HCT116 (cell line): ENCODE measurements at regions not wholly inside any gene's neighbourhood (a gene's known extent, or its start where the extent isn't known, plus 50 kb on each side); places are given as distances from the start of the nearest gene placed in this dataset.

Experiments used
- ATAC-seq: fragments of 200-7000 bp; cut with Tn5 transposase; 2 replicates; pipeline ENCODE4 v1.9.1; 2020; ENCODE audit warnings: mild to moderate bottlenecking, moderate library complexity
- BruUV-seq: library from RNA; stranded (reverse); fragments of 400-500 nt; replicated peaks from 2 replicates; lab custom pipeline; 2021; lab: Mats Ljungman, UMichigan
- CTCF ChIA-PET: fragments of 300-600 bp; sonication (Branson Sonifier 250); formaldehyde crosslinking; loops from one replicate; lab custom pipeline; 2021; ENCODE audit warnings: antibody characterized with exemption; lab: Charles Lee
- POLR2A ChIA-PET: fragments of 300-600, 350-600 bp; sonication (Branson Sonifier 250); formaldehyde crosslinking; loops from one replicate; lab custom pipeline; 2021; ENCODE audit warnings: antibody characterized with exemption; lab: Charles Lee
- RAD21 ChIA-PET, 2 experiments: fragments of 300-600 bp; sonication (Branson Sonifier 250); formaldehyde crosslinking; loops; one replicate each; lab custom pipeline; 2023; ENCODE audit warnings: low total read pairs in 2 of 2; ENCODE audit not compliant: uncharacterized antibody in 2 of 2, unreplicated experiment in 2 of 2, low non-redundant PET in 1 of 2; lab: Charles Lee
- DNase-seq: peaks from one replicate; pipeline ENCODE4 v3.0.0-alpha.2; 2010; ENCODE audit warnings: low read depth, low spot score
- H2AFZ ChIP-seq: fragments of 200-600 bp; shearing (Covaris generic), sonication (generic); 2 replicates; pipeline ENCODE4 v1.6.1; 2017; ENCODE audit warnings: low read depth, mixed run types, mixed read lengths, antibody characterized with exemption, low read length; ENCODE audit not compliant: poor library complexity, severe bottlenecking
- H3K27ac ChIP-seq: 2 replicates; pipeline ENCODE4 v1.5.1; 2012; ENCODE audit warnings: low read depth, low read length
- H3K27me3 ChIP-seq: fragments of 200-600 bp; sonication (generic); 2 replicates; pipeline ENCODE4 v1.6.1; 2016; ENCODE audit warnings: mixed run types, low read length, mixed read lengths; ENCODE audit not compliant: insufficient read depth
- H3K36me3 ChIP-seq, 2 experiments: fragments of 200-500 bp in 1 of 2; fragments of 200-600 bp in 1 of 2; sonication (Bioruptor generic) in 1 of 2; sonication (generic) in 1 of 2; 2 replicates each; pipeline versions ENCODE4 v1.5.1 to v1.6.1; 2014 to 2016; ENCODE audit warnings: low read length in 2 of 2, inconsistent platforms in 1 of 2, mixed read lengths in 1 of 2, mixed run types in 1 of 2; ENCODE audit not compliant: insufficient read depth in 2 of 2, control insufficient read depth in 1 of 2
- H3K4me1 ChIP-seq, 2 experiments: fragments of 200-600 bp in 1 of 2; sonication (generic) in 1 of 2; 2 replicates each; pipeline versions ENCODE4 v1.5.1 to v1.6.1; 2012 to 2017; ENCODE audit warnings: low read length in 2 of 2, inconsistent platforms in 1 of 2, mild to moderate bottlenecking in 1 of 2, mixed read lengths in 1 of 2, mixed run types in 1 of 2, moderate library complexity in 1 of 2; ENCODE audit not compliant: insufficient read depth in 2 of 2, control insufficient read depth in 1 of 2
- H3K4me2 ChIP-seq: fragments of 200-600 bp; sonication (generic); 2 replicates; pipeline ENCODE4 v1.6.1; 2017; ENCODE audit warnings: mixed run types, low read length, mixed read lengths
- H3K4me3 ChIP-seq, 2 experiments: fragments of 200-600 bp in 1 of 2; sonication (generic) in 1 of 2; replicated peaks in 1 of 2; 2 replicates each; pipeline ENCODE4 v1.5.1; 2011 to 2016; ENCODE audit warnings: low read length in 2 of 2, control low read depth in 1 of 2, low read depth in 1 of 2, mild to moderate bottlenecking in 1 of 2, mixed read lengths in 1 of 2, mixed run types in 1 of 2
- H3K79me2 ChIP-seq: fragments of 200-600 bp; sonication (generic); 2 replicates; pipeline ENCODE4 v1.6.1; 2017; ENCODE audit warnings: mild to moderate bottlenecking, mixed run types, low read length, moderate library complexity, mixed read lengths; ENCODE audit not compliant: insufficient read depth
- H3K9ac ChIP-seq: fragments of 200-600 bp; sonication (generic); 2 replicates; pipeline ENCODE4 v1.6.1; 2016; ENCODE audit warnings: low read length, mixed read lengths
- H3K9me2 ChIP-seq: fragments of 200-600 bp; sonication (generic), shearing (Covaris generic); 2 replicates; pipeline ENCODE4 v1.6.1; 2017; ENCODE audit warnings: mixed run types, mild to moderate bottlenecking, moderate library complexity; ENCODE audit not compliant: insufficient read depth
- H3K9me3 ChIP-seq, 2 experiments: fragments of 200-500 bp in 1 of 2; fragments of 200-600 bp in 1 of 2; sonication (Bioruptor generic) in 1 of 2; sonication (generic) in 1 of 2; 2 replicates each; pipeline ENCODE4 v1.6.1; 2014 to 2017; ENCODE audit warnings: low read length in 2 of 2, mixed read lengths in 2 of 2, inconsistent platforms in 1 of 2, low read depth in 1 of 2, mild to moderate bottlenecking in 1 of 2, mixed run types in 1 of 2, moderate library complexity in 1 of 2; ENCODE audit not compliant: control insufficient read depth in 1 of 2, insufficient read depth in 1 of 2
- H4K20me1 ChIP-seq: fragments of 200-600 bp; sonication (generic), shearing (Covaris generic); 2 replicates; pipeline ENCODE4 v1.6.1; 2017; ENCODE audit warnings: mixed run types, mild to moderate bottlenecking, moderate library complexity; ENCODE audit not compliant: insufficient read depth
- ATF3 ChIP-seq: IDR thresholded peaks from 2 replicates; pipeline ENCODE4 v1.6.1; 2012
- EGR1 ChIP-seq: IDR thresholded peaks from 2 replicates; pipeline ENCODE4 v1.6.1; 2012; ENCODE audit warnings: low read depth
- ELF1 ChIP-seq: IDR thresholded peaks from 2 replicates; pipeline ENCODE4 v1.6.1; 2012; ENCODE audit warnings: low read depth, borderline replicate concordance
- EZH2 ChIP-seq: fragments of 200-600 bp; sonication (generic); IDR thresholded peaks from 2 replicates; pipeline ENCODE4 v1.6.1; 2017; ENCODE audit warnings: antibody characterized with exemption, mixed run types
- EZH2phosphoT487 ChIP-seq: fragments of 200-600 bp; IDR thresholded peaks from 2 replicates; pipeline ENCODE4 v1.6.1; 2018; ENCODE audit warnings: antibody characterized with exemption, borderline replicate concordance
- JUND ChIP-seq: IDR thresholded peaks from 2 replicates; pipeline ENCODE4 v1.6.1; 2012
- MAX ChIP-seq: IDR thresholded peaks from 2 replicates; pipeline ENCODE4 v1.6.1; 2012
- POLR2AphosphoS5 ChIP-seq: IDR thresholded peaks from 2 replicates; pipeline ENCODE4 v1.6.1; 2011; ENCODE audit warnings: mild to moderate bottlenecking, low read depth, low read length, moderate library complexity
- RAD21 ChIP-seq: IDR thresholded peaks from 2 replicates; pipeline ENCODE4 v1.6.1; 2012; ENCODE audit warnings: low read depth, mild to moderate bottlenecking
- REST ChIP-seq: IDR thresholded peaks from 2 replicates; pipeline ENCODE4 v1.6.1; 2012; ENCODE audit warnings: low read depth
- SIN3A ChIP-seq: IDR thresholded peaks from 2 replicates; pipeline ENCODE4 v1.6.1; 2012; ENCODE audit warnings: low read depth
- SP1 ChIP-seq: IDR thresholded peaks from 2 replicates; pipeline ENCODE4 v1.6.1; 2012; ENCODE audit warnings: low read depth
- SRF ChIP-seq: IDR thresholded peaks from 2 replicates; pipeline ENCODE4 v1.6.1; 2012; ENCODE audit warnings: low read depth
- YY1 ChIP-seq: IDR thresholded peaks from 2 replicates; pipeline ENCODE4 v1.6.1; 2011; ENCODE audit warnings: low read length, low read depth, moderate library complexity, mild to moderate bottlenecking; ENCODE audit not compliant: insufficient replicate concordance; ENCODE audit errors: extremely low read depth
- ZNF274 ChIP-seq: fragments of 200-500 bp; sonication (Bioruptor generic); IDR thresholded peaks from 2 replicates; pipeline ENCODE4 v1.6.1; 2014; ENCODE audit warnings: mild to moderate bottlenecking, low read depth, low read length, inconsistent platforms
- intact Hi-C: fragments of 100-400 bp; cut with micrococcal nuclease; formaldehyde crosslinking; loops from 2 replicates; pipeline ENCODE4 v1.10.0; 2022

- no peaks in the 10 kb centered on the region for H3K27me3 ChIP-seq
- no peak overlapping the region for H2AFZ ChIP-seq
- no peak for TF ChIP-seq SRF
- TF ChIP-seq SIN3A, result no peak
- no peak for TF ChIP-seq EZH2
- no peak for TF ChIP-seq JUND
- BruUV-seq, result no TSS peak
- no peak for ATAC-seq
- RAD21 ChIA-PET, result no interaction called here
- H3K4me2 ChIP-seq, result no peak overlapping the region
- no peaks in the 10 kb centered on the region for H3K9me2 ChIP-seq
- no peaks in the 10 kb centered on the region for H4K20me1 ChIP-seq
- no peak for DNase-seq
- POLR2A ChIA-PET, result no interaction called here
- H3K36me3 ChIP-seq, result no peaks in the 10 kb centered on the region
- no peaks in the 10 kb centered on the region for H3K4me1 ChIP-seq
- no peaks in the 10 kb centered on the region for H3K9me3 ChIP-seq
- no peak overlapping the region for H3K27ac ChIP-seq
- intact Hi-C loops, result no loop called here
- H3K79me2 ChIP-seq, result no peaks in the 10 kb centered on the region
- no peak overlapping the region for H3K4me3 ChIP-seq
- no peak overlapping the region for H3K9ac ChIP-seq
- CTCF ChIA-PET, result no interaction called here
These were observed 226.8 kb upstream of the SGK1 start for GRCh38 chr6:134544737-134545136.

- TF ChIP-seq YY1 (no peak), POLR2AphosphoS5 (no peak), EZH2phosphoT487 (no peak), SP1 (no peak), RAD21 (no peak), JUND (no peak), EZH2 (no peak), MAX (no peak), EGR1 (no peak), REST (no peak), ZNF274 (no peak), ATF3 (no peak), ELF1 (no peak)
- ChIA-PET CTCF (no interaction called here), RAD21 (no interaction called here), POLR2A (no interaction called here)
- Histone ChIP-seq H3K27ac (no peak overlapping the region), H3K9ac (no peak overlapping the region), H3K9me3 (no peaks in the 10 kb centered on the region), H3K27me3 (no peaks in the 10 kb centered on the region), H3K79me2 (no peaks in the 10 kb centered on the region), H3K9me2 (no peaks in the 10 kb centered on the region), H2AFZ (no peak overlapping the region), H3K36me3 (no peaks in the 10 kb centered on the region), H3K4me2 (no peak overlapping the region), H3K4me1 (peaks cover 0 to under 1% of the 10 kb centered on the region in 2 experiments; a peak in 2 of 4 replicates), H3K4me3 (no peak overlapping the region), H4K20me1 (no peaks in the 10 kb centered on the region)
- intact Hi-C loops, result no loop called here
- no peak for ATAC-seq
- no peak for DNase-seq
- BruUV-seq, result no TSS peak
These were observed 225.2 kb upstream of the SGK1 start for GRCh38 chr6:134543128-134543527.
